C4-2B (cell line): ENCODE measurements at regions not wholly inside any gene's neighbourhood (a gene's known extent, or its start where the extent isn't known, plus 50 kb on each side); places are given as distances from the start of the nearest gene placed in this dataset.

Experiments used
- H3K27ac ChIP-seq: fragments of 450-650 bp; 2 replicates; pipeline ENCODE4 v1.5.1; 2017
- ZFX ChIP-seq: fragments of 450-650 bp; IDR thresholded peaks from 2 replicates; pipeline ENCODE4 v1.6.1; 2017
- TF ChIP-seq, protein P1 (sequence below): fragments of 450-650 bp; conservative IDR thresholded peaks from 2 replicates; pipeline ENCODE4 v1.5.1; 2017; ENCODE audit warnings: mild to moderate bottlenecking

GRCh38 chr4:13763707-13764106, 136.2 kb upstream of the BOD1L1 start:
- no peak overlapping the region for H3K27ac ChIP-seq
- TF ChIP-seq ZFX, result no peak
- TF ChIP-seq, protein P1, sequence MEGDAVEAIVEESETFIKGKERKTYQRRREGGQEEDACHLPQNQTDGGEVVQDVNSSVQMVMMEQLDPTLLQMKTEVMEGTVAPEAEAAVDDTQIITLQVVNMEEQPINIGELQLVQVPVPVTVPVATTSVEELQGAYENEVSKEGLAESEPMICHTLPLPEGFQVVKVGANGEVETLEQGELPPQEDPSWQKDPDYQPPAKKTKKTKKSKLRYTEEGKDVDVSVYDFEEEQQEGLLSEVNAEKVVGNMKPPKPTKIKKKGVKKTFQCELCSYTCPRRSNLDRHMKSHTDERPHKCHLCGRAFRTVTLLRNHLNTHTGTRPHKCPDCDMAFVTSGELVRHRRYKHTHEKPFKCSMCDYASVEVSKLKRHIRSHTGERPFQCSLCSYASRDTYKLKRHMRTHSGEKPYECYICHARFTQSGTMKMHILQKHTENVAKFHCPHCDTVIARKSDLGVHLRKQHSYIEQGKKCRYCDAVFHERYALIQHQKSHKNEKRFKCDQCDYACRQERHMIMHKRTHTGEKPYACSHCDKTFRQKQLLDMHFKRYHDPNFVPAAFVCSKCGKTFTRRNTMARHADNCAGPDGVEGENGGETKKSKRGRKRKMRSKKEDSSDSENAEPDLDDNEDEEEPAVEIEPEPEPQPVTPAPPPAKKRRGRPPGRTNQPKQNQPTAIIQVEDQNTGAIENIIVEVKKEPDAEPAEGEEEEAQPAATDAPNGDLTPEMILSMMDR, result no peak

GRCh38 chr4:13765539-13765938, 138.0 kb upstream of the BOD1L1 start:
- TF ChIP-seq, protein P1, result no peak
- TF ChIP-seq ZFX, result no peak
- H3K27ac ChIP-seq, result no peak overlapping the region

- H3K27ac ChIP-seq, result no peak overlapping the region
- TF ChIP-seq, protein P1, result no peak
- TF ChIP-seq ZFX, result no peak
Observed at GRCh38 chr4:13766761-13767540, 139.4 kb upstream of the BOD1L1 start.

DNA sequence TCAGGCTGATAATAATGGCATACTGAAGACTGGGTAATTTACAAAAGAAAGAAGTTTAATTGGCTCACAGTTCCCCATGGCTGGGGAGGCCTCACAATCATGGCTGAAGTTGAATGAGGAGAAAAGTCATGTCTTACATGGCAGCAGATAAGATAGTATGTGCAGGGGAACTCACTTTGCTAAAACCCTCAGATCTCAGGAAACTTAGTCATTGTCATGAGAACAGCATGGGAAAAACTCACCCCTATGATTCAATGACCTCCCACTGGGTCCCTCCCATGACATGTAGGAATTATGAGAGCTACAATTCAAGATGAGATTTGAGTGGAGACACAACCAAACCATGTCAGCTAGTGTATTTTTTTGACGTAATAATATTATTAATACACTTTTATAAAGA, 149.8 kb upstream of the BOD1L1 start:
- no peak for TF ChIP-seq ZFX
- TF ChIP-seq, protein P1, result no peak
- H3K27ac ChIP-seq, result no peak overlapping the region

GRCh38 chr4:13778367-13778766, 150.8 kb upstream of the BOD1L1 start:
- TF ChIP-seq ZFX, result no peak
- TF ChIP-seq, protein P1, result no peak
- no peak overlapping the region for H3K27ac ChIP-seq

GRCh38 chr4:13782231-13782630, 154.7 kb upstream of the BOD1L1 start:
- no peak overlapping the region for H3K27ac ChIP-seq
- TF ChIP-seq, protein P1, result no peak
- TF ChIP-seq ZFX, result no peak

GRCh38 chr4:13783800-13784411, 156.4 kb upstream of the BOD1L1 start:
- no peak overlapping the region for H3K27ac ChIP-seq
- TF ChIP-seq, protein P1, result no peak
- TF ChIP-seq ZFX, result no peak
